ENCODE measurements at regions not wholly inside any gene's neighbourhood (a gene's known extent, or its start where the extent isn't known, plus 50 kb on each side); places are given as distances from the start of the nearest gene placed in this dataset.

DNA sequence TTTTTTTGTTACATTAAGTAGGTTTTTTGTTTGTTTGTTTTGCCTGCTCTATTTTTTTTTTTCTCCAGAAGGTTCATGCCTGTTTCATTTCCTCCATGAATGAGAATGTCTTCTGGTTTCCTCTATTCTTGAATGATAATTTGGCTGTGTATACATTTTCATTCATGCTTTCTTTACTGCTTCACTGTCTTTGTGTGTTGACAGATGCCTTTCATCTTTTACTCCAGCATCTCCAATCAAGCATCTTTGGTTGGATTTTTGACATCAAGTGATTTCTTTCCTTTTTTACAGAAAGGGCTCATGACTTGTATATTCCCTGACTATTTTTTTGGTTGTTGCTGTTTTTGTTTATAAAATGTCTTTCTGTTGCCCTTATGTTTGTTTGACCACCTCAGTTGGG, 156.5 kb downstream of the MDFIC start:
- ATAC-seq: no peak
- DNase-seq (ENCODE audit: low spot score): no peak
- H3K4me1 Mint-ChIP-seq (ENCODE audit: low read depth in 2 of 2): no peaks in the 10 kb centered on the region
- H3K36me3 Mint-ChIP-seq: no peaks in the 10 kb centered on the region
- peak overlapping the region in 1 of 2 donors; percentile 63 for H3K27ac Mint-ChIP-seq
- H3K4me3 Mint-ChIP-seq: no peak overlapping the region
- no peaks in the 10 kb centered on the region for H3K9me3 Mint-ChIP-seq
- peaks cover 0 to 5% of the 10 kb centered on the region in 2 donors for H3K27me3 Mint-ChIP-seq

DNA sequence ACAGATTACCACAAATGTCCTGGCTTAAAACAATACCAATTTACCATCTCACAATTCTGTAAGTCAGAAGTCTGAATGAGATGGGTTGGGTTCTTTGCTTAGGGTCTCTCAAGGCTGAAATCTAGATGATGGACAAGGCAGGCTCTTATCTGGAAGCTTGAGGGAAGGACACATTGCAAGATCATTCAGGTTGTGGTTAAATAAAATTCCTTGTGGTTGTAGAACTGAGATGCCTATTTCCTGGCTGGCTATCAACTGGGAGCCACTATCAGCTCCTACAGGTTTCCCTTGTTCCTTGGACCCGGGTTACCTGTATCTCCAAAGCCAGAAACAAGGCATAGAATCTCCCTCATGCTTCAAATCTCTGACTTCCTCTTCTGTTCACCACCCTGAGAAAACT, 148.4 kb downstream of the MDFIC start:
- H3K36me3 Mint-ChIP-seq: no peaks in the 10 kb centered on the region
- no peak overlapping the region for H3K4me3 Mint-ChIP-seq
- H3K27me3 Mint-ChIP-seq: peaks cover 0 to 4% of the 10 kb centered on the region in 2 donors
- DNase-seq (ENCODE audit: low spot score) (no peak), ATAC-seq (no peak)
- H3K27ac Mint-ChIP-seq: no peak overlapping the region
- H3K9me3 Mint-ChIP-seq: peaks cover 3% of the 10 kb centered on the region
- H3K4me1 Mint-ChIP-seq (ENCODE audit: low read depth in 2 of 2): no peaks in the 10 kb centered on the region
